ENCODE measurements at regions not wholly inside any gene's neighbourhood (a gene's known extent, or its start where the extent isn't known, plus 50 kb on each side); places are given as distances from the start of the nearest gene placed in this dataset.

GRCh38 chr3:464255-464654 lies 267.7 kb downstream of the CHL1 start:
- no peaks in the 10 kb centered on the region for H3K4me1 ChIP-seq (ENCODE audit: control insufficient read depth, insufficient read depth, low read length)
- H3K4me3 ChIP-seq (ENCODE audit: low read depth in 2 of 2, low read length in 2 of 2): no peak overlapping the region
- no peak overlapping the region for H3K27ac ChIP-seq (ENCODE audit: low read length)
- ChIA-PET CTCF (no interaction called here), POLR2A (no interaction called here)
- no peaks in the 10 kb centered on the region for H3K9me3 ChIP-seq (ENCODE audit: control insufficient read depth, insufficient read depth, low read depth, low read length)
- ATAC-seq (no peak), DNase-seq (ENCODE audit: low read depth, low spot score) (no peak)
- BruUV-seq (replicated peaks): no TSS peak
- no peaks in the 10 kb centered on the region for H3K36me3 ChIP-seq (ENCODE audit: control insufficient read depth, insufficient read depth, low read length)
- no peak for TF ChIP-seq SIN3A (IDR thresholded peaks at IDR 0.05; ENCODE audit: borderline replicate concordance, insufficient read depth, low read depth, low read length)
- no peak for TF ChIP-seq TCF7L2 (IDR thresholded peaks at IDR 0.05; ENCODE audit: low read depth, low read length)
- TF ChIP-seq POLR2AphosphoS5 (IDR thresholded peaks at IDR 0.05; ENCODE audit: low read depth, low read length): no peak
- TF ChIP-seq, protein P1, sequence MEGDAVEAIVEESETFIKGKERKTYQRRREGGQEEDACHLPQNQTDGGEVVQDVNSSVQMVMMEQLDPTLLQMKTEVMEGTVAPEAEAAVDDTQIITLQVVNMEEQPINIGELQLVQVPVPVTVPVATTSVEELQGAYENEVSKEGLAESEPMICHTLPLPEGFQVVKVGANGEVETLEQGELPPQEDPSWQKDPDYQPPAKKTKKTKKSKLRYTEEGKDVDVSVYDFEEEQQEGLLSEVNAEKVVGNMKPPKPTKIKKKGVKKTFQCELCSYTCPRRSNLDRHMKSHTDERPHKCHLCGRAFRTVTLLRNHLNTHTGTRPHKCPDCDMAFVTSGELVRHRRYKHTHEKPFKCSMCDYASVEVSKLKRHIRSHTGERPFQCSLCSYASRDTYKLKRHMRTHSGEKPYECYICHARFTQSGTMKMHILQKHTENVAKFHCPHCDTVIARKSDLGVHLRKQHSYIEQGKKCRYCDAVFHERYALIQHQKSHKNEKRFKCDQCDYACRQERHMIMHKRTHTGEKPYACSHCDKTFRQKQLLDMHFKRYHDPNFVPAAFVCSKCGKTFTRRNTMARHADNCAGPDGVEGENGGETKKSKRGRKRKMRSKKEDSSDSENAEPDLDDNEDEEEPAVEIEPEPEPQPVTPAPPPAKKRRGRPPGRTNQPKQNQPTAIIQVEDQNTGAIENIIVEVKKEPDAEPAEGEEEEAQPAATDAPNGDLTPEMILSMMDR (IDR thresholded peaks at IDR 0.05): no peak
- TF ChIP-seq REST (IDR thresholded peaks at IDR 0.05; ENCODE audit: insufficient read depth in 1 of 2, low read depth in 2 of 2, low read length in 1 of 2): no peak
- intact Hi-C loops (cut with micrococcal nuclease; ENCODE audit: unreplicated experiment) (no loop called here), in situ Hi-C loops (cut with HindIII; ENCODE audit: low pct_unique_long_range_greater_than_20kb, low sequenced_read_pairs) (no loop called here)
- H3K27me3 ChIP-seq (ENCODE audit: control insufficient read depth, insufficient read depth, low read length): no peaks in the 10 kb centered on the region

DNA sequence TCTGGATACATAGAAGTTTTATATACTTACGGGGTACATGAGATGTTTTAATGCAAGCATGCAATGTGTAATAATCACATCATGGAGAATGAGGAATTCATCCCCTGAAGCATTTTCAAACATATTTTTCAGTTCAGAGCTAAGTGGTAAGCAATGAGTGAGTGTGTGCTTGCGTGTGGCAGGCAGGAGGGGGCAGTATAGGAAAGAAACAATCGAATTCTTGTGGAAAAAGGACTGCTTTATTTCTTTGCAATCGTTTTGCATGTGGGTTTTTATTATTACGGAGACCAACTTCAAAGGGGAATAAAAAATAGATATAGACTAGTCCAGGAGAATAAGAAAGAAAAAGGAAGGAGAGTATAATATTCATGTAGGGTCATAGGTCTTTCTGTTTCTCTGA lies 271.6 kb downstream of the CHL1 start:
- no peaks in the 10 kb centered on the region for H3K27me3 ChIP-seq (ENCODE audit: control insufficient read depth, insufficient read depth, low read length)
- H3K4me3 ChIP-seq (ENCODE audit: low read depth in 2 of 2, low read length in 2 of 2): no peak overlapping the region
- CTCF ChIA-PET: no interaction called here
- POLR2A ChIA-PET: no interaction called here
- TF ChIP-seq TCF7L2 (IDR thresholded peaks at IDR 0.05; ENCODE audit: low read depth, low read length): no peak
- TF ChIP-seq REST (IDR thresholded peaks at IDR 0.05; ENCODE audit: insufficient read depth in 1 of 2, low read depth in 2 of 2, low read length in 1 of 2): no peak
- TF ChIP-seq, protein P1 (IDR thresholded peaks at IDR 0.05): peak; percentile 24; the same call in 1 of the 2 replicates
- TF ChIP-seq SIN3A (IDR thresholded peaks at IDR 0.05; ENCODE audit: borderline replicate concordance, insufficient read depth, low read depth, low read length): no peak
- TF ChIP-seq POLR2AphosphoS5 (IDR thresholded peaks at IDR 0.05; ENCODE audit: low read depth, low read length): no peak
- H3K36me3 ChIP-seq (ENCODE audit: control insufficient read depth, insufficient read depth, low read length): no peaks in the 10 kb centered on the region
- intact Hi-C loops (cut with micrococcal nuclease; ENCODE audit: unreplicated experiment): no loop called here
- no peaks in the 10 kb centered on the region for H3K4me1 ChIP-seq (ENCODE audit: control insufficient read depth, insufficient read depth, low read length)
- DNase-seq (ENCODE audit: low read depth, low spot score) (peak; percentile 2), ATAC-seq (no peak)
- no TSS peak for BruUV-seq (replicated peaks)
- in situ Hi-C loops (cut with HindIII; ENCODE audit: low pct_unique_long_range_greater_than_20kb, low sequenced_read_pairs): no loop called here
- no peak overlapping the region for H3K27ac ChIP-seq (ENCODE audit: low read length)
- H3K9me3 ChIP-seq (ENCODE audit: control insufficient read depth, insufficient read depth, low read depth, low read length): no peaks in the 10 kb centered on the region
